ENCODE measurements at regions not wholly inside any gene's neighbourhood (a gene's known extent, or its start where the extent isn't known, plus 50 kb on each side); places are given as distances from the start of the nearest gene placed in this dataset.
A peak's percentile ranks its signal among the peaks of the same experiment; 100 is the strongest.

- Histone ChIP-seq H3K9me3 (no peaks in the 10 kb centered on the region), H3K4me1 (peaks cover 0 to 12% (median 5%) of the 10 kb centered on the region in 6 donors), H3K27ac (peak overlapping the region in 5 of 8 donors; percentile 30 to 60 (median 46)), H3K4me3 (no peak overlapping the region), H3K36me3 (no peaks in the 10 kb centered on the region), H3K27me3 (replicated peaks in 1 of 7) (no peaks in the 10 kb centered on the region)
- 82 to 95% (median 85%) methylated on average over 5 of the region's 5 CpGs for WGBS, 5 donors
- no peak for DNase-seq
- TF ChIP-seq CTCF (IDR thresholded peaks at IDR 0.05 in 8 of 11, conservative IDR thresholded peaks at IDR 0.05 in 3 of 11) = no peak
- TF ChIP-seq POLR2A (IDR thresholded peaks at IDR 0.05) = no peak
- TF ChIP-seq POLR2AphosphoS5 (IDR thresholded peaks at IDR 0.05) = no peak
- intact Hi-C loops (cut with DNase I; ENCODE audit: low total_unique reads) = no loop called here
Measured at GRCh38 chr4:81550388-81550859, 78.7 kb upstream of the RASGEF1B start.

GRCh38 chr4:81549984-81550383, 78.3 kb upstream of the RASGEF1B start:
- H3K4me1 ChIP-seq = peaks cover 0 to 12% (median 5%) of the 10 kb centered on the region in 6 donors
- no peak for DNase-seq
- WGBS, 5 donors = 69 to 84% (median 75%) methylated on average over 4 to 7 of the region's 7 CpGs

DNA sequence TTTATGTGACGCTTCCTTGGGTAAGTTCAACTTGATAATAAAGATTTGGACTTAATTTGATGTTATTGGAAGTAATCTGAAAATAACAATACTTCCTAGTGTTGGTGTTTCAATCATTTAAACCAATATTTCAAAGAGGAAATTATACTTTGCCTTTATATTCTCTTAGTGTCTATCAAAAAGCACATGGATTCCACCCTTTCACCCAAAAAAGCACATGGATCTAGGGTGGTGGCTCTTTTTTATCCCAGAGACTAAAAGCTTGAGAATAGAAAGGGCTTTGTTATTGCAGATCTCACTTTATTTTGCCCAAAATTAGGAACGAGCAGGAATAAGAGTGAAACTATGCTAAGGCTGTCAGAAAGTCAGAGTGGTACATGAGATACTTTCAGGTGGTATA, 75.1 kb upstream of the RASGEF1B start:
- no peaks in the 10 kb centered on the region for H3K36me3 ChIP-seq
- DNase-seq = no peak
- no peak overlapping the region for H3K27ac ChIP-seq
- H3K9me3 ChIP-seq = peaks cover 0 to 12% (median 0%) of the 10 kb centered on the region in 8 donors
- no peak overlapping the region for H3K4me3 ChIP-seq
- 79 to 97% (median 89%) methylated on average over 2 of the region's 2 CpGs for WGBS, 5 donors
- intact Hi-C loops (cut with DNase I; ENCODE audit: low total_unique reads) = no loop called here
- peaks cover 0 to 9% (median 0%) of the 10 kb centered on the region in 6 donors for H3K4me1 ChIP-seq
- no peaks in the 10 kb centered on the region for H3K27me3 ChIP-seq (replicated peaks in 1 of 7)
- TF ChIP-seq CTCF (IDR thresholded peaks at IDR 0.05 in 8 of 11, conservative IDR thresholded peaks at IDR 0.05 in 3 of 11) (no peak), POLR2AphosphoS5 (IDR thresholded peaks at IDR 0.05) (no peak), POLR2A (IDR thresholded peaks at IDR 0.05) (no peak)

More at GRCh38 chr4:81549984-81550383, 78.3 kb upstream of the RASGEF1B start:
- peak overlapping the region in 5 of 8 donors; percentile 30 to 60 (median 46) for H3K27ac ChIP-seq
- no peaks in the 10 kb centered on the region for H3K9me3 ChIP-seq
- H3K27me3 ChIP-seq (replicated peaks in 1 of 7) = no peaks in the 10 kb centered on the region
- TF ChIP-seq CTCF (IDR thresholded peaks at IDR 0.05 in 8 of 11, conservative IDR thresholded peaks at IDR 0.05 in 3 of 11) (no peak), POLR2A (IDR thresholded peaks at IDR 0.05) (no peak), POLR2AphosphoS5 (IDR thresholded peaks at IDR 0.05) (no peak)
- intact Hi-C loops (cut with DNase I; ENCODE audit: low total_unique reads) = no loop called here
- H3K4me3 ChIP-seq = no peak overlapping the region
- H3K36me3 ChIP-seq = no peaks in the 10 kb centered on the region

- TF ChIP-seq POLR2AphosphoS5 (IDR thresholded peaks at IDR 0.05) (no peak), CTCF (IDR thresholded peaks at IDR 0.05 in 8 of 11, conservative IDR thresholded peaks at IDR 0.05 in 3 of 11) (no peak), POLR2A (IDR thresholded peaks at IDR 0.05) (no peak)
- Histone ChIP-seq H3K27me3 (replicated peaks in 1 of 7) (no peaks in the 10 kb centered on the region), H3K9me3 (peaks cover 0 to 12% (median 0%) of the 10 kb centered on the region in 8 donors), H3K4me3 (no peak overlapping the region), H3K36me3 (no peaks in the 10 kb centered on the region), H3K4me1 (peaks cover 5 to 17% (median 10%) of the 10 kb centered on the region in 6 donors), H3K27ac (no peak overlapping the region)
- no peak for DNase-seq
- 54 to 67% (median 60%) methylated on average over 4 of the region's 4 CpGs for WGBS, 5 donors
- intact Hi-C loops (cut with DNase I; ENCODE audit: low total_unique reads) = no loop called here
Measured at GRCh38 chr4:81541161-81541945, 69.6 kb upstream of the RASGEF1B start.

Data from spleen (tissue), 11 donors.